Ishikawa (cell line): ENCODE measurements at regions not wholly inside any gene's neighbourhood (a gene's known extent, or its start where the extent isn't known, plus 50 kb on each side); places are given as distances from the start of the nearest gene placed in this dataset.

Experiments used
- CREB1 ChIP-seq: IDR thresholded peaks from 2 replicates; pipeline ENCODE4 v1.6.1; 2012; ENCODE audit warnings: low read depth
- EGR1 ChIP-seq: IDR thresholded peaks from 2 replicates; pipeline ENCODE4 v1.6.1; 2012
- EP300 ChIP-seq: IDR thresholded peaks from 2 replicates; pipeline ENCODE4 v1.6.1; 2012; ENCODE audit warnings: borderline replicate concordance
- MAX ChIP-seq: IDR thresholded peaks from 2 replicates; pipeline ENCODE4 v1.6.1; 2012
- NFIC ChIP-seq: IDR thresholded peaks from 2 replicates; pipeline ENCODE4 v1.6.1; 2012
- RAD21 ChIP-seq: IDR thresholded peaks from 2 replicates; pipeline ENCODE4 v1.6.1; 2012; ENCODE audit warnings: low read depth
- REST ChIP-seq: IDR thresholded peaks from 2 replicates; pipeline ENCODE4 v1.6.1; 2012; ENCODE audit warnings: low read depth, mild to moderate bottlenecking
- TF ChIP-seq, protein P1 (sequence below): IDR thresholded peaks from 2 replicates; pipeline ENCODE4 v1.6.1; 2012

DNA sequence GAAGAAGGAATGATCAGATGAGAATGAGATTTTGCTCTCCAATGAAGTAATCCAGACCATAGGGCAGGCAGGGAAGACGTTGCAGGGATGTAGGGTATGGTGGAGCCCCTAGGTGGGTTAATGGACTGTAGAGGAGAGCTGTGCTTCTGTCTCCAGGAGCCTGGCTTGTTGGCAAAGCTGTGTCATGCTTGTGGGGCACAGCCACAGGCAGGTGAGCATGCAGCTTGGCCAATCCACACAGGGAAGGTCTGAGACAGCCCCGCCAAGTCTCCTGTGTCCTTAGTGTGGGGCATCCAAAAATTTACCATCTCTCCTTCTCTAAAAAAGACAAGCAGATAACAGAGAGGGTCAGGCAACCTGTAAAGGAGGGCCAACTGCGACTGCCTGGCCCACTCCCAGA, 71.4 kb upstream of the FLT1 start:
- TF ChIP-seq NFIC (no peak), EP300 (no peak), MAX (no peak), CREB1 (no peak), EGR1 (no peak), RAD21 (no peak), REST (no peak)
- TF ChIP-seq, protein P1, sequence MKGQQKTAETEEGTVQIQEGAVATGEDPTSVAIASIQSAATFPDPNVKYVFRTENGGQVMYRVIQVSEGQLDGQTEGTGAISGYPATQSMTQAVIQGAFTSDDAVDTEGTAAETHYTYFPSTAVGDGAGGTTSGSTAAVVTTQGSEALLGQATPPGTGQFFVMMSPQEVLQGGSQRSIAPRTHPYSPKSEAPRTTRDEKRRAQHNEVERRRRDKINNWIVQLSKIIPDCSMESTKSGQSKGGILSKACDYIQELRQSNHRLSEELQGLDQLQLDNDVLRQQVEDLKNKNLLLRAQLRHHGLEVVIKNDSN = no peak
